Adrenal gland (tissue), 5 donors: ENCODE measurements at regions not wholly inside any gene's neighbourhood (a gene's known extent, or its start where the extent isn't known, plus 50 kb on each side); places are given as distances from the start of the nearest gene placed in this dataset.

Experiments used
- POLR2A ChIP-seq, 2 donors: fragments of 450-650 bp; IDR thresholded peaks; one replicate each; pipeline ENCODE4 v1.6.1; 2017; ENCODE audit warnings: antibody characterized with exemption in 2 of 2, mild to moderate bottlenecking in 2 of 2, moderate library complexity in 1 of 2
- TF ChIP-seq, protein P1 (sequence below), 6 experiments: fragments of 450-650 bp in 4 of 6; fragments of 200-600 bp in 2 of 6; sonication (generic) in 1 of 6; IDR thresholded peaks; 1 replicate in 5 of 6; 2 replicates in 1 of 6; pipeline versions ENCODE4 v1.5.1 to v1.8.0; 2016 to 2021; ENCODE audit warnings: antibody characterized with exemption in 6 of 6, mild to moderate bottlenecking in 2 of 6, moderate library complexity in 1 of 6
- donor health status: DM: no; HTN: no; CAD: no.

DNA sequence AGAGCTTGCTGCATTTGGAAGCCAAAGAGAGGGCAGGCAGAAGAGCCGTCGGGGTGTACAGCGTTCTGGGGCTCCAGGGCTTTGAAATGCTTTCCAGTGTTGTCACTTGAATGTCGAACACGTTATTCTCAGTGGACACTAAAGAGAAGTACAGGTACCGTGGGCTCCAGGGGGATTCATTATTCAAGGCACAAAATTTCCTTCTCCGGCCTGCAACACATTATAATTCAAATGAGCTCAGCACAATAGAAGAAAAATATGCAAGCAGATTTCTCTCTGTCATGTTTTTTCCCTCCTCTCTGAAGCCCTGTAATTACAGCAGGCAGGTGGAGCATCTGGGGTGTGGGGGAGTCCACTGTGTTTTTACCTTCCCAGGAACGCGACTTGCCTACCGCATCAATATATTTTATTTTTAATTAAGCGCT, 293.1 kb downstream of the ZSWIM6 start:
- TF ChIP-seq, protein P1, sequence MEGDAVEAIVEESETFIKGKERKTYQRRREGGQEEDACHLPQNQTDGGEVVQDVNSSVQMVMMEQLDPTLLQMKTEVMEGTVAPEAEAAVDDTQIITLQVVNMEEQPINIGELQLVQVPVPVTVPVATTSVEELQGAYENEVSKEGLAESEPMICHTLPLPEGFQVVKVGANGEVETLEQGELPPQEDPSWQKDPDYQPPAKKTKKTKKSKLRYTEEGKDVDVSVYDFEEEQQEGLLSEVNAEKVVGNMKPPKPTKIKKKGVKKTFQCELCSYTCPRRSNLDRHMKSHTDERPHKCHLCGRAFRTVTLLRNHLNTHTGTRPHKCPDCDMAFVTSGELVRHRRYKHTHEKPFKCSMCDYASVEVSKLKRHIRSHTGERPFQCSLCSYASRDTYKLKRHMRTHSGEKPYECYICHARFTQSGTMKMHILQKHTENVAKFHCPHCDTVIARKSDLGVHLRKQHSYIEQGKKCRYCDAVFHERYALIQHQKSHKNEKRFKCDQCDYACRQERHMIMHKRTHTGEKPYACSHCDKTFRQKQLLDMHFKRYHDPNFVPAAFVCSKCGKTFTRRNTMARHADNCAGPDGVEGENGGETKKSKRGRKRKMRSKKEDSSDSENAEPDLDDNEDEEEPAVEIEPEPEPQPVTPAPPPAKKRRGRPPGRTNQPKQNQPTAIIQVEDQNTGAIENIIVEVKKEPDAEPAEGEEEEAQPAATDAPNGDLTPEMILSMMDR (IDR thresholded peaks at IDR 0.05): no peak
- no peak for TF ChIP-seq POLR2A (IDR thresholded peaks at IDR 0.05)
